KMS-11 (cell line): ENCODE measurements at regions not wholly inside any gene's neighbourhood (a gene's known extent, or its start where the extent isn't known, plus 50 kb on each side); places are given as distances from the start of the nearest gene placed in this dataset.
A peak's percentile ranks its signal among the peaks of the same experiment; 100 is the strongest.

Experiments
- H2AFZ ChIP-seq: fragments of 200-600 bp; sonication (generic); 2 replicates; pipeline ENCODE4 v1.6.1; 2016; ENCODE audit warnings: antibody characterized with exemption, mixed run types, low read depth
- H3K27ac ChIP-seq: fragments of 200-600 bp; sonication (generic); 2 replicates; pipeline ENCODE4 v1.6.1; 2016; ENCODE audit warnings: mild to moderate bottlenecking, mixed run types
- H3K27me3 ChIP-seq: fragments of 200-600 bp; sonication (generic); 2 replicates; pipeline ENCODE4 v1.6.1; 2017; ENCODE audit warnings: mild to moderate bottlenecking, low read depth, mixed run types, moderate library complexity; ENCODE audit not compliant: insufficient read depth
- H3K36me3 ChIP-seq: fragments of 200-600 bp; sonication (generic); 2 replicates; pipeline ENCODE4 v1.6.1; 2017; ENCODE audit warnings: mild to moderate bottlenecking, mixed run types; ENCODE audit not compliant: insufficient read depth
- H3K4me1 ChIP-seq: fragments of 200-600 bp; sonication (generic); 2 replicates; pipeline ENCODE4 v1.6.1; 2016; ENCODE audit warnings: mild to moderate bottlenecking, low read depth, mixed run types; ENCODE audit not compliant: poor library complexity, severe bottlenecking
- H3K4me2 ChIP-seq: fragments of 200-600 bp; sonication (generic); 2 replicates; pipeline ENCODE4 v1.7.0; 2016; ENCODE audit warnings: mild to moderate bottlenecking, mixed run types
- H3K4me3 ChIP-seq: fragments of 200-600 bp; sonication (generic); IDR thresholded peaks from 2 replicates; pipeline ENCODE4 v1.6.1; 2017; ENCODE audit warnings: low read depth, low read length, mixed read lengths; ENCODE audit not compliant: insufficient read depth
- H3K79me2 ChIP-seq: fragments of 200-600 bp; sonication (generic); 2 replicates; pipeline ENCODE4 v1.6.1; 2016; ENCODE audit warnings: low read depth, mixed run types; ENCODE audit not compliant: insufficient read depth
- H3K9ac ChIP-seq: fragments of 200-600 bp; sonication (generic); 2 replicates; pipeline ENCODE4 v1.6.1; 2016; ENCODE audit warnings: mild to moderate bottlenecking, mixed run types
- H4K20me1 ChIP-seq: fragments of 200-600 bp; sonication (generic); 2 replicates; pipeline ENCODE4 v1.6.1; 2016; ENCODE audit warnings: mild to moderate bottlenecking, mixed run types; ENCODE audit not compliant: insufficient read depth
- CTCF ChIP-seq: fragments of 200-600 bp; sonication (generic); conservative IDR thresholded peaks from 2 replicates; pipeline ENCODE4 v1.6.1; 2017; ENCODE audit warnings: low read depth, mild to moderate bottlenecking, antibody characterized with exemption, low read length, moderate library complexity, mixed read lengths

- no peak overlapping the region for H3K4me3 ChIP-seq
- peaks cover 23% of the 10 kb centered on the region for H3K4me1 ChIP-seq
- H3K27ac ChIP-seq = no peak overlapping the region
- H2AFZ ChIP-seq = peak overlapping the region; percentile 20; the same call in 1 of the 2 replicates
- no peak overlapping the region for H3K9ac ChIP-seq
- H3K36me3 ChIP-seq = no peaks in the 10 kb centered on the region
- H3K27me3 ChIP-seq = no peaks in the 10 kb centered on the region
- no peaks in the 10 kb centered on the region for H4K20me1 ChIP-seq
- TF ChIP-seq CTCF = no peak
- peak overlapping the region; percentile 13; the same call in 1 of the 2 replicates for H3K4me2 ChIP-seq
- H3K79me2 ChIP-seq = no peaks in the 10 kb centered on the region
Observed at GRCh38 chr10:20970708-20971107, 73.6 kb upstream of the NEBL start.

- H2AFZ ChIP-seq = no peak overlapping the region
- H4K20me1 ChIP-seq = no peaks in the 10 kb centered on the region
- no peak overlapping the region for H3K9ac ChIP-seq
- H3K4me2 ChIP-seq = no peak overlapping the region
- H3K27me3 ChIP-seq = no peaks in the 10 kb centered on the region
- H3K79me2 ChIP-seq = no peaks in the 10 kb centered on the region
- H3K36me3 ChIP-seq = no peaks in the 10 kb centered on the region
- no peak overlapping the region for H3K4me3 ChIP-seq
- no peak for TF ChIP-seq CTCF
- H3K27ac ChIP-seq = no peak overlapping the region
- H3K4me1 ChIP-seq = peaks cover 16% of the 10 kb centered on the region
Observed at GRCh38 chr10:20970044-20970443, 72.9 kb upstream of the NEBL start.

GRCh38 chr10:20966426-20966825 is 69.3 kb upstream of the NEBL start:
- TF ChIP-seq CTCF = no peak
- H3K27me3 ChIP-seq = no peaks in the 10 kb centered on the region
- H2AFZ ChIP-seq = no peak overlapping the region
- no peaks in the 10 kb centered on the region for H4K20me1 ChIP-seq
- no peak overlapping the region for H3K27ac ChIP-seq
- no peak overlapping the region for H3K4me3 ChIP-seq
- no peaks in the 10 kb centered on the region for H3K79me2 ChIP-seq
- no peak overlapping the region for H3K9ac ChIP-seq
- no peaks in the 10 kb centered on the region for H3K36me3 ChIP-seq
- H3K4me2 ChIP-seq = no peak overlapping the region
- H3K4me1 ChIP-seq = peaks cover 4% of the 10 kb centered on the region

- Histone ChIP-seq H3K79me2 (no peaks in the 10 kb centered on the region), H3K4me1 (no peaks in the 10 kb centered on the region), H3K4me2 (no peak overlapping the region), H4K20me1 (no peaks in the 10 kb centered on the region), H2AFZ (no peak overlapping the region), H3K4me3 (no peak overlapping the region), H3K27me3 (no peaks in the 10 kb centered on the region), H3K9ac (no peak overlapping the region), H3K27ac (no peak overlapping the region), H3K36me3 (no peaks in the 10 kb centered on the region)
- no peak for TF ChIP-seq CTCF
Observed at GRCh38 chr10:20963721-20964595, 66.8 kb upstream of the NEBL start.
